Renal cortex interstitium (tissue), 11 donors: ENCODE measurements at regions not wholly inside any gene's neighbourhood (a gene's known extent, or its start where the extent isn't known, plus 50 kb on each side); places are given as distances from the start of the nearest gene placed in this dataset.

Experiments used
- DNase-seq, 11 donors: peaks; one replicate each; pipeline ENCODE4 v3.0.0-alpha.2; 2013; ENCODE audit warnings: low read depth in 9 of 11, low spot score in 4 of 11; ENCODE audit errors: extremely low read depth in 1 of 11

DNA sequence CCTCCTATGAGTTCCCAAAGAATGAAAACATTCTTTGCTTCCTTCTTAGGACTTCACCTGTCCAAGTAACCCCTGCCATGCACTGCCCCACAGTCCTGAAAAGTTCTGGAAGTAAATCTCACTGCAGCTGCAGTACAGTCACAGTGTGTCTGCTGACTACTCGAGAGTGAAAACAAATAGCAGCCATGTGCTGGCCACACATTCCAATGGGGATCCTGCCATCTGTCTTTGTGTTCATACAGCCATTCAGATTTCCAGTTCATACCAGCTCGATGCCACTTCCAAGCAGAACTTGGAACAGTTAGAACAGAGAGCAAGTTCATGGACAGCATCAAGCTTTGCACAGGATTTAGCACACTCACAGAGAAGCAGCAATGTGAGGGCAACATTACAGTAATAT, 629.9 kb upstream of the ACVR2A start:
- no peak for DNase-seq

- DNase-seq = no peak
These were observed 633.3 kb upstream of the ACVR2A start for GRCh38 chr2:147211484-147211883.

DNA sequence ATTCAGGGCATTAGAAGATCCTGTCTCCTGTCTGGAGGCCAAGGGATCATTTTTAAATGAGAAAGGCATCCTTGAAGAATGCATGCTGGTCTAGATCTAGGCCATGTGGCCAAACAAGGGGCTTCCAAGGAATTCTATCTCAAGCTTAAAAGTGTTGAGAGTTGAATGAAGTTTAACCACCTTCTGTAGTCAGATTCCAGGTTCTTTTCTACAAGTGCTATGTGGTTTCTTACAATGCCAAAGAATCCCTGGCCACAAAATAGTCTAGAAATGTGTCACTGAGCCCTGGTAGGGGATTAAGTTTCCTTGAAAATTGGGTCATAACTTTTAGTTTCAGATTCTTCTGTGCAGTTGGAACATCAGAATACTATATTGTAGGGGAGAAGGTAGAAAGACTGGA, 640.7 kb upstream of the ACVR2A start:
- DNase-seq = no peak

DNA sequence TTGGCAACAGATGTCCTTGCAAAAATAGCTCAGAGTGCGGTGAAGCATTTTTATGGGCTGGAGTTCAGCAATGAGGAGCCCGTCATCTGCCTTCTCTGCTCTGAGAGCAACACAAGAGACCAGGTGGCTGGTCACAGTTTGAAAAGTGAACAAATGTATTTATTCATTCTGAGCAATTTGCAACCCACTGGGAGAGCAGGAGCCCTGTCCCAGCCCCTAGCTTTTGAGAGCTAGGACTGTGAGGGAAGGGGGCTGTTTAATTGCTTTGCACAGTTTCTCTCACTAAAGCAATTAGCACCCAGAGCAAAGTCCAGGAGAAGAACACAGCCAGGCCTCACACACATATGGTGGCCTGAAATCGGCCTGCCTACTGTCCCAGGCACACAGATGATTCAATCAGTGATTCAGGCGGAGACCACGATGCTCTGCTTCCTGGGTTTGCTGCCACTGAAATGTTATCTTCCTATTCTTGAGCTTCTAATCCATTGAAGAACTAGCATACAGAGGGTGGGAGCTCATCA, 646.1 kb upstream of the ACVR2A start:
- DNase-seq = peak in 1 of 11 donors; percentile 5

GRCh38 chr2:147197754-147198483, 646.9 kb upstream of the ACVR2A start:
- DNase-seq = no peak

DNA sequence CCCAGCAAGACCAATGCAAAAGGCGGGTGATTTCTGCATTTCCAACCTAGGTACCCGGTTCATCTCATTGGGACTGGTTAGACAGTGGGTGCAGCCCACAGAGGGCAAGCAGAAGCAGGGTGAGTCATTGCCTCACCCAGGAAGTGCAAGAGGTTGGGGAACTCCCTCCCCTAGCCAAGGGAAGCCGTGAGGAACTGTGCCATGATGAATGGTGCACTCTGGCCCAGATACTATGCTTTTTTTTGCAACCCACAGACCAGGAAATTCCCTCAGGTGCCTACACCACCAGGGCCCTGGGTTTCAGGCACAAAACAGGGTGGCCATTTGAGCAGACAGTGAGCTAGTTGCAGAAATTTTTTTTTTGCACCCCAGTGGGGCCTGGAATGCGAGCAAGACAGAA, 662.6 kb upstream of the ACVR2A start:
- DNase-seq = no peak

GRCh38 chr2:147181351-147182029, 663.3 kb upstream of the ACVR2A start:
- no peak for DNase-seq

DNA sequence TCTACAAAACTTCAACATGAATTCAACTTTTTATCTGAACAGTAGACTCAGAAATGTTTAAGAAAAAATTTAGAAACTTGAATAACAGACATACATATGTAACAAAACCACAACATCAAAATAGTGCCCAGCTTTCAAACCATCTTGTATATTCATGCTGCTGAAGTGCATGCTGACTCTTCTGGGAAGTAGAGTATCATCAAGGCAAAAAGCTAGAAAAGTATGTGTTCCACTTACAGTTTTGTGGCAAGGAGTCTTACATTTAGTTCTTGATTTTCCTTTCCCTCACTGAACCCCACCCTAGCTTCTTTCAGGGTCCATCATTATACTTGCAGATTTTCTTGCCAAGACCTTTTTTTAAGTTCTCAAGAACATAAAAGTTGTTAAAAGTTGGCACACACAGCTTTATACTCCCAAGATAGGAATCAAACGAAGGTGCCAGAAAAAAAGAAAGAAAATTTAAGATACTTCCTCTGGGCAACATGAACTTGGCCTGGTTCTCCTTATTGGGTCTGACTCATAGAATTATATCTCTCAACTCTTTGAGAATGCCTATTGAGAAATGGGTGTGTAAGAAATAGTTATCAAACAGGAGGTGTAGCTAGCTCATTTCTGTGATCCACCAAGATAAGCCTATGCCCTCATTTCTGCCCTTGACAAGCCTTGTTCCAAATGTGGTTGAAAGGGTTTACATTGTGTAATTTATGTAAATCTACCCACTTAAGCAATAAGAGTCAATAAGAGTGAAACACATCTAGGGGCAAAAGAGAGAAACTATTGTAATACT, 667.6 kb upstream of the ACVR2A start:
- DNase-seq = no peak

DNA sequence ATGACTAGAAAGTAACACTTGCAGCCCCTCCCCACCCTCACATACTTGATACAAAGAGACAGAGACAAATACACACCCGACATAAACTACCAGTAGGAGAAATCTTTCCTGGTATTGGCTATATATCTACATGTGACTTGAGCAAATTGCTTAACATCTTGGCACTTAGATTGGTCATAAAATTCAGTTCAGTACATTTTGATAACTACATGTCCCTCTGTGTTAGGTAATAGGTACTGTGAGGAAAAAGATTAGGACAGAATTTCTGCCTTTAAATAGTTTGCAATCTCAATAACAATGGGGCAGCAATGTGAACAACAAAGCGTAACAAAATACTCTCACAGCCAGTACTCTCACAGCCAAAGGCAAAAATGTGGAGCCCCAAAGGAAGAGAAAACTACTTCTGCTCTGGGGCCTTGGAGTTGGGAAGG, 670.0 kb upstream of the ACVR2A start:
- DNase-seq = no peak

DNA sequence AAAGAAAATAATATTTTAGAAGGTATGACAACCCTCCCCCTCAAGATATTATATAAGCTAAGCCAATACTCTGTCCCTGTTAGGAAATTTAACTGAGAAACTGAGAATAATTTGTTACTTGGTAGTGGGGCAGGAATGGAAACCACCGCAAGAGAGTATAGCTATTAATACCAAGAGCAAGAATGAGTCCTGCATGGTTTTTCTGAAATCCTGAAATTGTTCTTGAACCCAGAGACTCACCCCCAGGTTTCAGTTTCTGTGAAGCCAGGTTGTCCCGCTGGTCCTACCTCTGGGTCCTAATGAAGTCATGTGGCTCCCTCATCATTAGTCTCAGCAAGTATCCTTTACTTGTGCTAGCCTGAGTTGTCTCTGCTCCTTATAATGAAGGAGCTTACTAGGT, 671.0 kb upstream of the ACVR2A start:
- no peak for DNase-seq

GRCh38 chr2:147173189-147173581, 671.6 kb upstream of the ACVR2A start:
- no peak for DNase-seq

GRCh38 chr2:147172493-147173188, 672.2 kb upstream of the ACVR2A start:
- DNase-seq = no peak

- DNase-seq = no peak
These were observed 672.9 kb upstream of the ACVR2A start for GRCh38 chr2:147171941-147172340.

GRCh38 chr2:147170932-147171331, 673.9 kb upstream of the ACVR2A start:
- DNase-seq = no peak

- no peak for DNase-seq
These were observed 679.0 kb upstream of the ACVR2A start for GRCh38 chr2:147165697-147166382.

DNA sequence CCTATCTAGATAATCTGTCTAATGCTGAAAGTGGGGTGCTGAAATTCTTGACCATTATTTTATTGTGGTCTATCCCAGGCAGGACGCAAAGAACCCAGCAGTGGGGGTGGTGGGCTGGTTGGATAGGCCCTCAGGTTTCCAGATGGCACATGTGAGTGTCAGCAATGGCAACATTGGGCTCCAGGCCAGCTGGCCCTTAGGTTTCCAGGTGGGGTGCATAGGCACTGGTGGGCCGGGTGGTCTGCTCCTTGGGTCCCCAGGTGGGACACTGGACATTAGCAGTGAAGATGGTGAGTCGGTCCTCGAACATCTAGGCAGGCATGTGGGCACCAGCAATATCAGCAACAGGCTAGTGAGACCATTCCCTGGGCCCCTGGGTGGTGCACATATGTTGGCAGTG, 680.3 kb upstream of the ACVR2A start:
- DNase-seq = no peak

GRCh38 chr2:147161746-147162145, 683.1 kb upstream of the ACVR2A start:
- no peak for DNase-seq

GRCh38 chr2:147156970-147157369, 687.9 kb upstream of the ACVR2A start:
- no peak for DNase-seq

DNA sequence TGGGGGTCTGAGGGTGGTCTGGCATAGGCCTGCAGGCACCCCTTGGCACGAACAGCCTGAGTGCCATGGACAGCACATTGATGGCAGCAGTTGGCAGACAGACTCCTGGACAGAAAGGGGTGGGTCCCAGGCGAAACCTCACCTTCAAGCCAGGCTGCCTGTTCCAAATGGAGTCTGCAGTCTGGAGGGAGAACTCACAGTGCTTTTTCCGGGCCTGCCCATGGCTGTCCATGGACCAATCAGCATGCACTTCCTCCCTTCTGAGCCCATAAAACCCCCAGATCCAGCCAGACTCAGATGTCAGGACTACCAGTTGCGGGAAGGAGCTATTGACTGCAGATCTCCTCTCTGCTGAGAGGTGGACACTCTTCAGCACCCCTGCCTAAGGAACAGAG, 694.6 kb upstream of the ACVR2A start:
- DNase-seq = no peak
